ENCODE measurements at regions not wholly inside any gene's neighbourhood (a gene's known extent, or its start where the extent isn't known, plus 50 kb on each side); places are given as distances from the start of the nearest gene placed in this dataset.

DNA sequence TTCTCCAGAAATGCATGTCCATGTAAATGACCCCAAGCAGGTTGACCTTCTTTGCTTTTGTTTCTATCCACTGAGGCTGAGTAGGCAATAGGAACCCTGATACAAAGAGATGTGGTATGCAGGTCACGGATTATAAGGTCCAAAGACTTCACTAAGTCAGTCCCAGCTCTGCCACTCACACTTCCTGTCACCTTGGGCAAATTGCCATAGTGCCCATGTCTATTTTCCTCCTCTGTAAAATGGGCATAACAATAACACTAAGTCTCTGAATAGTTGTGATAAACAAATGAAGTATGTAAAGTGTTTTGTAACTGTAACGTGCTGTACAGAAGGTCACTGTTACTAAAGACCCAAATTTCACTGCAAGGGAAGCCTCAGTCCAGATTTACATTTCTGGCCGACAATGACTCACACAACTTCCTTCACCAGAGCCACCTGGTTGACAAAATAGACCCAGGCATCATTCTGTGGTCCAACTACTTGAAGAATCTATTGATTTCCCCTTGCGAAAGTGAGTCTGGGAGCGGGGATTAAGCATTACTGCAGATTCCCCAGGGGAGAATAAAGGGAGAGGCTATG is 175.4 kb upstream of the LPP start:
- ATAC-seq, result no peak
- no peak for DNase-seq
- Histone ChIP-seq H3K36me3 (no peaks in the 10 kb centered on the region), H3K9me3 (peaks cover 0 to 9% (median 0%) of the 10 kb centered on the region in 11 donors), H3K27ac (no peak overlapping the region), H3K4me3 (no peak overlapping the region), H3K4me1 (peaks cover 0 to 48% (median 12%) of the 10 kb centered on the region in 9 donors), H3K27me3 (no peaks in the 10 kb centered on the region)
- 67 to 86% methylated on average over 5 of the region's 5 CpGs for WGBS, 2 donors
- intact Hi-C loops (cut with DNase I), result no loop called here
- TF ChIP-seq, protein P1, sequence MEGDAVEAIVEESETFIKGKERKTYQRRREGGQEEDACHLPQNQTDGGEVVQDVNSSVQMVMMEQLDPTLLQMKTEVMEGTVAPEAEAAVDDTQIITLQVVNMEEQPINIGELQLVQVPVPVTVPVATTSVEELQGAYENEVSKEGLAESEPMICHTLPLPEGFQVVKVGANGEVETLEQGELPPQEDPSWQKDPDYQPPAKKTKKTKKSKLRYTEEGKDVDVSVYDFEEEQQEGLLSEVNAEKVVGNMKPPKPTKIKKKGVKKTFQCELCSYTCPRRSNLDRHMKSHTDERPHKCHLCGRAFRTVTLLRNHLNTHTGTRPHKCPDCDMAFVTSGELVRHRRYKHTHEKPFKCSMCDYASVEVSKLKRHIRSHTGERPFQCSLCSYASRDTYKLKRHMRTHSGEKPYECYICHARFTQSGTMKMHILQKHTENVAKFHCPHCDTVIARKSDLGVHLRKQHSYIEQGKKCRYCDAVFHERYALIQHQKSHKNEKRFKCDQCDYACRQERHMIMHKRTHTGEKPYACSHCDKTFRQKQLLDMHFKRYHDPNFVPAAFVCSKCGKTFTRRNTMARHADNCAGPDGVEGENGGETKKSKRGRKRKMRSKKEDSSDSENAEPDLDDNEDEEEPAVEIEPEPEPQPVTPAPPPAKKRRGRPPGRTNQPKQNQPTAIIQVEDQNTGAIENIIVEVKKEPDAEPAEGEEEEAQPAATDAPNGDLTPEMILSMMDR (IDR thresholded peaks at IDR 0.05), result no peak

DNA sequence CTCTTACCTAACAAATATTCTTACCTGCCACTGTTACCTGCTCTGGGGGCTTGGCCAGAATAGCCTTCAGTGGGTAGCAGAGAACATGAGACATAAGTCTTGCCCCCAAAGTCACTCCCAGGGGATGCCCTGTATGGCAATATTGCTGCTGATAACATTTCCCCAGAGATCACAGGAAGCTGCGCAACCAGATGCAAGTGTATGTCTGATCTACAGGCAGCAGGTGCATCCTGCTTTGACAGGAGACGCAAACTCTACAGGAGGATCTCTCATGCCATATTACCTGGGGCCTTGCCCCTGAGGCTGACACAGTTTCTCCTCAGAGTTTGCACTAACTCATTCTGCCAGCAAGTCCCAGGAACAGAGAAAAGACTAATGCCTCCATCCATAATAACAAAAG is 174.4 kb upstream of the LPP start:
- peaks cover 0 to 9% (median 0%) of the 10 kb centered on the region in 11 donors for H3K9me3 ChIP-seq
- ATAC-seq, result no peak
- H3K27me3 ChIP-seq, result no peaks in the 10 kb centered on the region
- no peak overlapping the region for H3K27ac ChIP-seq
- 75 to 78% methylated on average over 2 of the region's 2 CpGs for WGBS, 2 donors
- intact Hi-C loops (cut with DNase I), result no loop called here
- H3K4me3 ChIP-seq, result no peak overlapping the region
- peaks cover 0 to 40% (median 13%) of the 10 kb centered on the region in 9 donors for H3K4me1 ChIP-seq
- no peak for DNase-seq
- H3K36me3 ChIP-seq, result no peaks in the 10 kb centered on the region
- TF ChIP-seq, protein P1 (IDR thresholded peaks at IDR 0.05), result no peak

DNA sequence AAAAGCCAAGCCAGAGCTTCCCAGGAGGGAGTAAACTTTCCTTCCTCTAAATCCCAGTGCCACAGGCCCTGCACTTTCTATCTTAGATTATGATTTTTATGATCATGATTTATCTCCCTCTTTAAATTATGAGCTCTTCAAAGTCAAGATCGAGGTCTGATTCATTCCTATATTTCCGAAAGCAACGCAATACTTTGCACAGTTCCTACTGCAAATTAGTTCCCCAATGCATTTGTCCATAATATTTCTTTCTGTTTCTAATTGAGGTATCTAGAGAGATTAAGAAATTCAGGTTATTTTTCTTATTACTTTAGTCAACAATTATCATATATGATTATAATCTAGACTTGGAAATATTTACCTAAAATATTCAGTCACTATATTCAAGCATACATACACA is 173.1 kb upstream of the LPP start:
- Histone ChIP-seq H3K4me3 (no peak overlapping the region), H3K4me1 (peaks cover 0 to 33% (median 13%) of the 10 kb centered on the region in 9 donors), H3K27me3 (no peaks in the 10 kb centered on the region), H3K27ac (no peak overlapping the region), H3K36me3 (no peaks in the 10 kb centered on the region), H3K9me3 (peaks cover 0 to 9% (median 0%) of the 10 kb centered on the region in 11 donors)
- 89 to 91% methylated on average over 3 of the region's 3 CpGs for WGBS, 2 donors
- DNase-seq (no peak), ATAC-seq (no peak)
- TF ChIP-seq, protein P1 (IDR thresholded peaks at IDR 0.05), result no peak
- intact Hi-C loops (cut with DNase I), result loop anchor here in 2 of 10 donors (5.0 to 10.0 kb wide), 2 partner anchors 234 to 236 kb away; partner anchors contain the start of gene BCL6 (in 2 of the 2)

DNA sequence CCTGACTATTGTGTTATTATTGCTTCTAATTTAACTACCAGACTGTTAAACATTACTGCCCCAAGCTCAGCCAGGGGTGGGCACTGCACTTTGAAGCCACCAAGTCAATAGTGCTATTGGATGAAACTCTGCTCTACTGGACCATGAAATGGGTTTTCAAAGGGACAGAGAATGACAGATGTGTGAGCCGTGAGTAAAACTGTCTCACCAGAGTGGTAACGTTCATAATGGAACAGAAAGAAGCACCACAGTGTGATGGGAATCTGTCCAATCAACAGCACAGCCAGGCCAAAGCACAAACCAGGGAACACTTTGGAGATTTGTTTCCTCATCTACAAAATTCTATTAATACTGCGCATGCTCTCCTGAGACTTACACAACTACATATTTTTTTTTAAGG is 171.8 kb upstream of the LPP start:
- H3K4me3 ChIP-seq, result no peak overlapping the region
- TF ChIP-seq, protein P1 (IDR thresholded peaks at IDR 0.05), result no peak
- 67 to 69% methylated on average over 3 of the region's 3 CpGs for WGBS, 2 donors
- H3K27me3 ChIP-seq, result no peaks in the 10 kb centered on the region
- DNase-seq, result no peak
- intact Hi-C loops (cut with DNase I), result loop anchor here in 2 of 10 donors (5.0 to 10.0 kb wide), 2 partner anchors 235 to 237 kb away; partner anchors contain the start of gene BCL6 (in 2 of the 2)
- peaks cover 0 to 9% (median 0%) of the 10 kb centered on the region in 11 donors for H3K9me3 ChIP-seq
- peaks cover 0 to 37% (median 14%) of the 10 kb centered on the region in 9 donors for H3K4me1 ChIP-seq
- ATAC-seq, result no peak
- H3K36me3 ChIP-seq, result no peaks in the 10 kb centered on the region
- peak overlapping the region in 6 of 10 donors; percentile 34 to 90 (median 86) for H3K27ac ChIP-seq
